Daoy (cell line): ENCODE measurements at regions not wholly inside any gene's neighbourhood (a gene's known extent, or its start where the extent isn't known, plus 50 kb on each side); places are given as distances from the start of the nearest gene placed in this dataset.
A peak's percentile ranks its signal among the peaks of the same experiment; 100 is the strongest.
"Not testable (repeated sequence)": the region's sequence is repeated elsewhere in the genome, so short reads cannot be mapped to it uniquely, and the experiment has no call there.

Experiments used
- DNase-seq: peaks from one replicate; pipeline ENCODE4 v3.0.0-alpha.2; 2015; ENCODE audit warnings: low read depth

GRCh38 chr4:24368801-24369200, 215.6 kb downstream of the DHX15 start:
- no peak for DNase-seq

GRCh38 chr4:24364852-24365251, 219.5 kb downstream of the DHX15 start:
- no peak for DNase-seq

- no peak for DNase-seq
Measured at GRCh38 chr4:24364249-24364648, 220.1 kb downstream of the DHX15 start.

GRCh38 chr4:24363751-24364150, 220.6 kb downstream of the DHX15 start:
- DNase-seq = no peak

GRCh38 chr4:24352112-24352511, 232.2 kb downstream of the DHX15 start:
- DNase-seq = no peak

- not testable (repeated sequence) for DNase-seq
Measured at GRCh38 chr4:24349168-24349996, 235.0 kb downstream of the DHX15 start.

- DNase-seq = no peak
Measured at GRCh38 chr4:24339260-24339659, 245.1 kb downstream of the DHX15 start.

- no peak for DNase-seq
Measured at GRCh38 chr4:24337451-24338190, 246.7 kb downstream of the DHX15 start.

- no peak for DNase-seq
Measured at GRCh38 chr4:24335616-24336015, 248.7 kb downstream of the DHX15 start.

GRCh38 chr4:24334906-24335305, 249.4 kb downstream of the DHX15 start:
- no peak for DNase-seq

- no peak for DNase-seq
Measured at GRCh38 chr4:24330573-24330972, 253.8 kb downstream of the DHX15 start.

GRCh38 chr4:24330172-24330571, 254.2 kb downstream of the DHX15 start:
- peak; percentile 77 for DNase-seq

GRCh38 chr4:24328711-24329110, 255.6 kb downstream of the DHX15 start:
- no peak for DNase-seq

GRCh38 chr4:24328310-24328709, 256.0 kb downstream of the DHX15 start:
- no peak for DNase-seq

GRCh38 chr4:24322995-24323394, 261.4 kb downstream of the DHX15 start:
- DNase-seq = peak; percentile 25

- DNase-seq = peak; percentile 46
Measured at GRCh38 chr4:24322511-24322910, 261.8 kb downstream of the DHX15 start.

- no peak for DNase-seq
Measured at GRCh38 chr4:24321616-24322015, 262.7 kb downstream of the DHX15 start.

- peak; percentile 48 for DNase-seq
Measured at GRCh38 chr4:24321131-24321530, 263.2 kb downstream of the DHX15 start.

GRCh38 chr4:24319387-24319786, 265.0 kb downstream of the DHX15 start:
- DNase-seq = no peak

- no peak for DNase-seq
Measured at GRCh38 chr4:24315056-24315455, 269.3 kb downstream of the DHX15 start.

GRCh38 chr4:24312261-24312913, 272.0 kb downstream of the DHX15 start:
- no peak for DNase-seq

GRCh38 chr4:24303926-24304325, 280.4 kb downstream of the DHX15 start:
- DNase-seq = no peak

GRCh38 chr4:24298911-24299310, 285.4 kb downstream of the DHX15 start:
- no peak for DNase-seq
